ENCODE measurements at regions not wholly inside any gene's neighbourhood (a gene's known extent, or its start where the extent isn't known, plus 50 kb on each side); places are given as distances from the start of the nearest gene placed in this dataset.

- no CpG with 5 or more reads among the region's 1 CpG for WGBS (ENCODE audit: extremely low coverage, insufficient coverage, insufficient read length)
- Histone ChIP-seq H4K12ac (ENCODE audit: low read depth, low read length) (no peak overlapping the region), H3K14ac (ENCODE audit: low read length) (no peak overlapping the region)
Measured at GRCh38 chr11:82458147-82458546, 275.5 kb downstream of the FAM181B start.

GRCh38 chr11:82450996-82451395 is 282.7 kb downstream of the FAM181B start:
- Histone ChIP-seq H3K18ac (ENCODE audit: low read length) (no peak overlapping the region), H2BK120ac (ENCODE audit: insufficient read depth, low read length, poor library complexity) (no peak overlapping the region), H4K91ac (ENCODE audit: low read depth, low read length) (no peak overlapping the region), H4K12ac (ENCODE audit: low read depth, low read length) (no peak overlapping the region), H3K4me3 (ENCODE audit: low read depth, low read length) (no peak overlapping the region), H3K4me1 (ENCODE audit: control insufficient read depth in 1 of 2, insufficient read depth in 2 of 2, low read length in 2 of 2) (no peaks in the 10 kb centered on the region), H3K27me3 (ENCODE audit: insufficient read depth, low read length) (no peaks in the 10 kb centered on the region), H3K79me1 (ENCODE audit: low read length) (no peaks in the 10 kb centered on the region), H3K4me2 (ENCODE audit: low read length) (no peak overlapping the region), H3K23ac (ENCODE audit: low read length) (no peak overlapping the region), H4K8ac (ENCODE audit: low read depth, low read length) (no peak overlapping the region), H3K9ac (ENCODE audit: low read length) (no peak overlapping the region), H3K36me3 (ENCODE audit: control insufficient read depth in 1 of 2, insufficient read depth in 2 of 2, low read length in 2 of 2) (no peaks in the 10 kb centered on the region), H3K4ac (ENCODE audit: low read depth, low read length) (no peak overlapping the region), H2BK12ac (ENCODE audit: low read length) (no peak overlapping the region), H3K27ac (ENCODE audit: low read depth, low read length) (no peak overlapping the region), H3K14ac (ENCODE audit: low read length) (no peak overlapping the region), H2AK5ac (ENCODE audit: low read length) (no peak overlapping the region), H2AFZ (ENCODE audit: insufficient read depth, low read length, poor library complexity) (no peak overlapping the region), H3K79me2 (ENCODE audit: control insufficient read depth, insufficient read depth, low read length, poor library complexity) (no peaks in the 10 kb centered on the region), H2BK5ac (ENCODE audit: low read depth, low read length, poor library complexity) (no peak overlapping the region), H3K9me3 (ENCODE audit: insufficient read depth, low read depth, low read length) (no peaks in the 10 kb centered on the region)
- no peak for DNase-seq

More at GRCh38 chr11:82458147-82458546, 275.5 kb downstream of the FAM181B start:
- H2AK5ac ChIP-seq (ENCODE audit: low read length), result no peak overlapping the region
- no peak overlapping the region for H3K4ac ChIP-seq (ENCODE audit: low read depth, low read length)
- H3K4me3 ChIP-seq (ENCODE audit: low read depth, low read length), result no peak overlapping the region
- H3K4me1 ChIP-seq (ENCODE audit: control insufficient read depth in 1 of 2, insufficient read depth in 2 of 2, low read length in 2 of 2), result no peaks in the 10 kb centered on the region
- H2AFZ ChIP-seq (ENCODE audit: insufficient read depth, low read length, poor library complexity), result no peak overlapping the region
- H3K36me3 ChIP-seq (ENCODE audit: control insufficient read depth in 1 of 2, insufficient read depth in 2 of 2, low read length in 2 of 2), result no peaks in the 10 kb centered on the region
- DNase-seq, result no peak
- H3K4me2 ChIP-seq (ENCODE audit: low read length), result no peak overlapping the region
- H4K8ac ChIP-seq (ENCODE audit: low read depth, low read length), result no peak overlapping the region
- no peaks in the 10 kb centered on the region for H3K9me3 ChIP-seq (ENCODE audit: insufficient read depth, low read depth, low read length)
- H2BK120ac ChIP-seq (ENCODE audit: insufficient read depth, low read length, poor library complexity), result no peak overlapping the region
- no peak overlapping the region for H2BK12ac ChIP-seq (ENCODE audit: low read length)
- no peak overlapping the region for H2BK5ac ChIP-seq (ENCODE audit: low read depth, low read length, poor library complexity)
- H3K79me2 ChIP-seq (ENCODE audit: control insufficient read depth, insufficient read depth, low read length, poor library complexity), result no peaks in the 10 kb centered on the region
- H3K79me1 ChIP-seq (ENCODE audit: low read length), result no peaks in the 10 kb centered on the region
- H4K91ac ChIP-seq (ENCODE audit: low read depth, low read length), result no peak overlapping the region
- H3K18ac ChIP-seq (ENCODE audit: low read length), result no peak overlapping the region
- no peak overlapping the region for H3K23ac ChIP-seq (ENCODE audit: low read length)
- no peaks in the 10 kb centered on the region for H3K27me3 ChIP-seq (ENCODE audit: insufficient read depth, low read length)
- H3K9ac ChIP-seq (ENCODE audit: low read length), result no peak overlapping the region
- H3K27ac ChIP-seq (ENCODE audit: low read depth, low read length), result no peak overlapping the region

- Histone ChIP-seq H3K27me3 (ENCODE audit: insufficient read depth, low read length) (no peaks in the 10 kb centered on the region), H3K79me1 (ENCODE audit: low read length) (no peaks in the 10 kb centered on the region), H2BK5ac (ENCODE audit: low read depth, low read length, poor library complexity) (no peak overlapping the region), H3K79me2 (ENCODE audit: control insufficient read depth, insufficient read depth, low read length, poor library complexity) (no peaks in the 10 kb centered on the region), H4K91ac (ENCODE audit: low read depth, low read length) (no peak overlapping the region), H3K4me2 (ENCODE audit: low read length) (no peak overlapping the region), H2AFZ (ENCODE audit: insufficient read depth, low read length, poor library complexity) (no peak overlapping the region), H3K4ac (ENCODE audit: low read depth, low read length) (no peak overlapping the region), H2AK5ac (ENCODE audit: low read length) (no peak overlapping the region), H3K9ac (ENCODE audit: low read length) (no peak overlapping the region), H3K9me3 (ENCODE audit: insufficient read depth, low read depth, low read length) (no peaks in the 10 kb centered on the region), H4K12ac (ENCODE audit: low read depth, low read length) (no peak overlapping the region), H2BK120ac (ENCODE audit: insufficient read depth, low read length, poor library complexity) (no peak overlapping the region), H3K36me3 (ENCODE audit: control insufficient read depth in 1 of 2, insufficient read depth in 2 of 2, low read length in 2 of 2) (no peaks in the 10 kb centered on the region), H3K27ac (ENCODE audit: low read depth, low read length) (no peak overlapping the region), H3K23ac (ENCODE audit: low read length) (no peak overlapping the region), H4K8ac (ENCODE audit: low read depth, low read length) (no peak overlapping the region), H3K4me1 (ENCODE audit: control insufficient read depth in 1 of 2, insufficient read depth in 2 of 2, low read length in 2 of 2) (peaks cover 0 to 3% of the 10 kb centered on the region in 2 experiments), H3K4me3 (ENCODE audit: low read depth, low read length) (no peak overlapping the region), H3K18ac (ENCODE audit: low read length) (no peak overlapping the region), H3K14ac (ENCODE audit: low read length) (no peak overlapping the region), H2BK12ac (ENCODE audit: low read length) (no peak overlapping the region)
- no peak for DNase-seq
Measured at GRCh38 chr11:82406611-82407010, 327.1 kb downstream of the FAM181B start.

GRCh38 chr11:82405421-82405820 is 328.2 kb downstream of the FAM181B start:
- Histone ChIP-seq H3K79me2 (ENCODE audit: control insufficient read depth, insufficient read depth, low read length, poor library complexity) (no peaks in the 10 kb centered on the region), H2AK5ac (ENCODE audit: low read length) (no peak overlapping the region), H3K18ac (ENCODE audit: low read length) (no peak overlapping the region), H4K91ac (ENCODE audit: low read depth, low read length) (no peak overlapping the region), H3K9me3 (ENCODE audit: insufficient read depth, low read depth, low read length) (no peaks in the 10 kb centered on the region), H3K27ac (ENCODE audit: low read depth, low read length) (no peak overlapping the region), H3K4me2 (ENCODE audit: low read length) (no peak overlapping the region), H3K23ac (ENCODE audit: low read length) (no peak overlapping the region), H2BK12ac (ENCODE audit: low read length) (no peak overlapping the region), H3K79me1 (ENCODE audit: low read length) (no peaks in the 10 kb centered on the region), H3K9ac (ENCODE audit: low read length) (no peak overlapping the region), H3K4me1 (ENCODE audit: control insufficient read depth in 1 of 2, insufficient read depth in 2 of 2, low read length in 2 of 2) (peaks cover 0 to 3% of the 10 kb centered on the region in 2 experiments), H3K36me3 (ENCODE audit: control insufficient read depth in 1 of 2, insufficient read depth in 2 of 2, low read length in 2 of 2) (no peaks in the 10 kb centered on the region), H2BK120ac (ENCODE audit: insufficient read depth, low read length, poor library complexity) (no peak overlapping the region), H3K14ac (ENCODE audit: low read length) (no peak overlapping the region), H4K8ac (ENCODE audit: low read depth, low read length) (no peak overlapping the region), H3K27me3 (ENCODE audit: insufficient read depth, low read length) (no peaks in the 10 kb centered on the region), H2BK5ac (ENCODE audit: low read depth, low read length, poor library complexity) (no peak overlapping the region), H4K12ac (ENCODE audit: low read depth, low read length) (no peak overlapping the region), H3K4me3 (ENCODE audit: low read depth, low read length) (no peak overlapping the region), H3K4ac (ENCODE audit: low read depth, low read length) (no peak overlapping the region), H2AFZ (ENCODE audit: insufficient read depth, low read length, poor library complexity) (no peak overlapping the region)
- DNase-seq, result no peak
- WGBS (ENCODE audit: extremely low coverage, insufficient coverage, insufficient read length), result no CpG with 5 or more reads among the region's 5 CpGs

All from trophoblast cell (in vitro differentiated cells and primary cell).